HUES48 (cell line): ENCODE measurements at regions not wholly inside any gene's neighbourhood (a gene's known extent, or its start where the extent isn't known, plus 50 kb on each side); places are given as distances from the start of the nearest gene placed in this dataset.

Experiments used
- H3K27ac ChIP-seq: one replicate; pipeline ENCODE4 v1.7.0; 2013; ENCODE audit warnings: low read depth, low read length, inconsistent platforms
- H3K27me3 ChIP-seq: 2 replicates; pipeline ENCODE4 v1.6.1; 2013; ENCODE audit warnings: mild to moderate bottlenecking, low read length; ENCODE audit not compliant: control insufficient read depth, insufficient read depth
- H3K36me3 ChIP-seq: 2 replicates; pipeline ENCODE4 v1.6.1; 2013; ENCODE audit warnings: low read length; ENCODE audit not compliant: control insufficient read depth, insufficient read depth
- H3K4me1 ChIP-seq: 2 replicates; pipeline ENCODE4 v1.6.1; 2013; ENCODE audit warnings: mild to moderate bottlenecking, low read length; ENCODE audit not compliant: control insufficient read depth, insufficient read depth
- H3K4me3 ChIP-seq: 2 replicates; pipeline ENCODE4 v1.5.1; 2013; ENCODE audit warnings: mild to moderate bottlenecking, low read depth, low read length
- H3K9ac ChIP-seq: 2 replicates; pipeline ENCODE4 v1.6.1; 2013; ENCODE audit warnings: mild to moderate bottlenecking, low read depth, low read length, moderate library complexity
- H3K9me3 ChIP-seq: 2 replicates; pipeline ENCODE4 v1.6.1; 2013; ENCODE audit warnings: low read length; ENCODE audit not compliant: control insufficient read depth, insufficient read depth

DNA sequence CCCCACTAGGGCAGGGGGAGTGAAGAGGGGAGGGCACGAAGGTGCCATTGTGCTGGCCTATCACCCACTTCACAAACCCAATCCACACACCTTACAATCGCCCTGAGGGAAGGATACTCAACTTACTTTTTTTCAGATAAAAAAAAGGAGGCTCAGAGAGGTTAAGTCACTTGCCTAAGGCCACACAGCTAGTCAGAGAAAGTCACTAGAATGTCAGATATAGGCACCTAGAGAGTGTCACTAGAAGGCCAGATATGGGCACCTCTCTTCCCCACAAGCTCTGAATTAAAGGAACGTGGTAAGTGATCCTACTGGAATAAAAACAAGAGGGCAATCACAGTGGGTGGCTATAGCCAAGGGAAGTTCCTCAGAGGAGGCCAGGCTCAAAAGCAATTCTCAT lies 204.5 kb upstream of the ASIC2 start:
- no peak overlapping the region for H3K9ac ChIP-seq

DNA sequence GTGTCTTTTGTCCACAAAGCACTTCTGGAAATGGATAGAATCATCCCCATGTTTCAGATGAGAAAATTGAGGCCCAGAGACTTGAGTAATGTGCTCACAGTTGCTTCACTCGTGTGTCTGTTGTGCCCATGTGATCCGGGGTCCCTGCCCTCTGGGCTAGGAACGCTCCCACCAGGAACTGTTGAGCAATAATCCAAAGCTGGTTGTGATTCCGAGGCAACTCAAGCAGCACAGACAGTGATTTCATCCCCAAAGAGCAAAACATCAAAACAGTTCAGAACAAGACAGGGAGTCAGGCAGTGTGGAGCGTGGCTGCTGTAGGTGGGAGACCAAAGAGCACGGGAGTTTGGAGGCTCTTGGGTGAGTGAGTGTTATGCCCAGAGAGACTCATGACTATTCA lies 205.0 kb upstream of the ASIC2 start:
- Histone ChIP-seq H3K27ac (no peak overlapping the region), H3K9ac (no peak overlapping the region), H3K36me3 (no peaks in the 10 kb centered on the region), H3K9me3 (no peaks in the 10 kb centered on the region), H3K4me1 (no peaks in the 10 kb centered on the region), H3K4me3 (no peak overlapping the region), H3K27me3 (no peaks in the 10 kb centered on the region)

More for the DNA sequence above, 204.5 kb upstream of the ASIC2 start:
- no peak overlapping the region for H3K27ac ChIP-seq
- H3K36me3 ChIP-seq, result no peaks in the 10 kb centered on the region
- H3K4me1 ChIP-seq, result no peaks in the 10 kb centered on the region
- H3K27me3 ChIP-seq, result no peaks in the 10 kb centered on the region
- H3K9me3 ChIP-seq, result no peaks in the 10 kb centered on the region
- no peak overlapping the region for H3K4me3 ChIP-seq

DNA sequence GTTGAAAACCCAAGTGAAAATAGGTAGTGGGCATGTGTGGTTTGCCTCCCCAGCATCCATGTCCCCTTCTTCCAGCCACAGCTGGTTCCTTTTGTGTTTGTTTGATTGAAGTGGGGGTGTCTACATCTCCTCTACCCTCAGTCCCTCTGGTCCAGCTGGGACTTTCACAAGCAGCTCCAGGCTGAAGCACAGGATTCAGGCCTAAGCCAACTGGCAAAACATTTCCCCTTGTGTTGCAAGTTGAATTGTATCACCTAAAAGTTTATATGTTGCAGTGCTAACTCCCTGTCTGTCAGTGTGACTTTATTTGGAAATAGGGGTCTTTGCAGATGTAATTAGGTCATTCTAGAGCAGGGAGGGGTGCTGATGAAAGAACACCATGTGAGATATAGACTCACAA lies 205.9 kb upstream of the ASIC2 start:
- Histone ChIP-seq H3K9ac (no peak overlapping the region), H3K36me3 (no peaks in the 10 kb centered on the region), H3K9me3 (no peaks in the 10 kb centered on the region), H3K4me1 (no peaks in the 10 kb centered on the region), H3K4me3 (no peak overlapping the region), H3K27me3 (no peaks in the 10 kb centered on the region), H3K27ac (no peak overlapping the region)

DNA sequence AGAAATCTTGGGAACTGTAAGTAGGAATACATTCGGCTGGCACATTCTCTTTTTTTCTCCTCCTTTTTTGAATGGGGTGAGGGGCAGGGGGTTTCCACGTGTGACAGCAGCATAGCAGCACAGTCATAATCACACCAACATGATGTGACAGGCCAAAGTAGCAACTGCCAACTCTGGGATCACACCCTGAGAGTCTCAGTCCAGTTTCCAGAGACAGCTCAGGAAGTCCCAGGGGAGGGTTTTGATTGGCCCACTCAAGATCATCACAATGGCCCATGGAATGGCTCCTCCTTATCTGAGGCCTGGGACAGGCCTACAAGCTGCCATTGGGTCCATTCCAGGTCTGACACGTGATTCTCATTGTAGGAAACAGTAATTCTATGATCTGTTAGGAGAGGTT lies 207.1 kb upstream of the ASIC2 start:
- Histone ChIP-seq H3K27me3 (no peaks in the 10 kb centered on the region), H3K36me3 (no peaks in the 10 kb centered on the region), H3K27ac (no peak overlapping the region), H3K4me1 (no peaks in the 10 kb centered on the region), H3K4me3 (no peak overlapping the region), H3K9ac (no peak overlapping the region), H3K9me3 (no peaks in the 10 kb centered on the region)

DNA sequence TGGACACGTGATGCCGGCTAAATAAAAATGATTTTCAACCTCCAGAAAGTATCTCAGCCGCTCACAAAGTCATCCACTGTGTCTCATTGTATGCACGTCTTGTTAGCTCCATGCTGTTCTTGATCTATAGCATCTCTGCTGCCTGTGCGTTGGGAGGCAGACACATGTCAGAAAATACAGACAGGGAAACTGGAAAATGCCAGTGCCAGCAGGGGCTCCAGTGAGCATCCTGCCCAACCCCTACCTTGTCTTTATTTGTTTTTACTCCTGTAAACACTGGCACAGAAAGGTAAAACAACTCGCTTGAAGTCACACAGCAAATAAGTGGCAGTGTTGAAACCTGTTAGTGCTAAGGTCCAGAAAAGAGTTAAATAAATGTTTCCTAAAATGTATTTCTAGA lies 208.1 kb upstream of the ASIC2 start:
- H3K9ac ChIP-seq, result no peak overlapping the region
- no peaks in the 10 kb centered on the region for H3K36me3 ChIP-seq
- no peaks in the 10 kb centered on the region for H3K4me1 ChIP-seq
- H3K9me3 ChIP-seq, result no peaks in the 10 kb centered on the region
- no peak overlapping the region for H3K4me3 ChIP-seq
- H3K27ac ChIP-seq, result no peak overlapping the region
- H3K27me3 ChIP-seq, result no peaks in the 10 kb centered on the region

DNA sequence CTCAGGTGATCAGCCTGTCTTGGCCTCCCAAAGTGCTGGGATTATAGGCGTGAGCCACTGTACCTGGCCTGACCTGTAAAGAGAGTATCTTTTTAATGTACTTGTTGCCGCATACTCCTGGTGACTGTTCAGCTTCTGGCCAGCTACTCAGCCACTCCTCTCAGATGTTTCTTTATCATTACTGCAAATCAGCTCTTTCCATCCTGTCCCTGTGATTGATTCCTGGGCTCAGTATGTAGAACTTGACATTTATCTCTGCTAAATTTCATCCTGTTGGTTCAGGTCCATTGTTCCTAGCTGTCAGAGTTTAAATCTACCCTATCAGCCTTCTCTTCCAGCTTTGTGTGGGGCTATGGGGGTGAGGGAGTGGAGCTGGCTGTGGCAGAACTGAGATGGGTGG lies 211.5 kb upstream of the ASIC2 start:
- Histone ChIP-seq H3K9me3 (no peaks in the 10 kb centered on the region), H3K4me1 (no peaks in the 10 kb centered on the region), H3K4me3 (no peak overlapping the region), H3K27me3 (no peaks in the 10 kb centered on the region), H3K27ac (no peak overlapping the region), H3K36me3 (no peaks in the 10 kb centered on the region), H3K9ac (no peak overlapping the region)

DNA sequence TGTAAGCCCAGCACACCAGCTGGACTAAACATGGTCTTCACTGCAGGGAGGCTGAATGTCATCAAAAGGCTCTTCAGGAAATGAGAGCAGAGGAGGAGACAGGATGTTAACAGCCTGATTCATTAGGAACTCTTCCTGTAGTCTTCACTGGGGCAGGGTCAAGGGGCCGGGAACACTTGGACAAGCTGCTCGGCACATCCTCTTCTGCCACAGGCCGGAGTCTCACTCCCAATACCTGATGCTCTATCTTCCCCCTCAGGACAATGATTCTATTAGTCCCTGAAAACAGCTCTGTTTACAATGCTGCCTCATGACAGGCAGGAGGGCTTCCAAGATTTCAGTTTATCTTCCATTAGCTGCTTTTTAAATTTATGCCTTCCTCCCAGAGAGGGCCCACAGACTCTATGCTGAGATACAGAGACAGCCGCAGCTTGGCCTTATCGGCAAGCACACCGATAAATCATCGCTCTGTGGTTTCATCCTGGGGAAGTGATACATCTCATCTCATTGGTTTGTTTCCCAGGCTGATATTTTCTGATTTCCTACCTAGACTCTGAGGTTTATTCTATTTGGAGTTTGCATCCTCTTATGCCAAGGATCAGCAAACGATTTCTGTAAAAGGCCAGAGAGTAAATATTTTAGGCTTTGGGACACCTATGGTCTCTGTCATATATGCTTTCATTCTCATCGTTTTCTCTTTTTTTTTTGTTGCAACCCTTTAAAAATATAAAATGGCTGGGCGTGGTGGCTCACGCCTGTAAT lies 214.0 kb upstream of the ASIC2 start:
- H3K9ac ChIP-seq, result no peak overlapping the region
- H3K9me3 ChIP-seq, result no peaks in the 10 kb centered on the region
- no peaks in the 10 kb centered on the region for H3K36me3 ChIP-seq
- H3K4me3 ChIP-seq, result no peak overlapping the region
- no peaks in the 10 kb centered on the region for H3K27me3 ChIP-seq
- no peak overlapping the region for H3K27ac ChIP-seq
- no peaks in the 10 kb centered on the region for H3K4me1 ChIP-seq

DNA sequence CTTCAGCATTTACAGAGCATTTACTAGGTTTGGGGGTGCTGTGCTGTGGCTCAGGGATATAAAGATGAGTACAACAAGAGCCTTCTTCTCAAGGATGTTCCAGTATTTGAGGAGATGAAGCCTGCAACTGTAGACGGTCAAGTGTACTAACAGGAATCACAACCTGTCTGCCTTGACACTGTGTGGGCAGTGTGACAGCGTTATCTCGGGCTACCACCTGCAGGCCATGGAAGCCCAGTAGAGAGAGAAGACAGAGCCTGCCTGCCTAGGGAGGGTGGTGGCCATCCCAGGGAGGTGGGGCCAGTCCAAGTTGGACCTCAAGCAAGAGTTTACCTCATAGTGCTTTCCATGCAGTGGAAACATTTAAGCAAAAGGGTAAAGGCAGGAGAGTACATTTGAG lies 215.1 kb upstream of the ASIC2 start:
- Histone ChIP-seq H3K36me3 (no peaks in the 10 kb centered on the region), H3K4me3 (no peak overlapping the region), H3K27me3 (no peaks in the 10 kb centered on the region), H3K9ac (no peak overlapping the region), H3K4me1 (no peaks in the 10 kb centered on the region), H3K27ac (no peak overlapping the region), H3K9me3 (no peaks in the 10 kb centered on the region)

DNA sequence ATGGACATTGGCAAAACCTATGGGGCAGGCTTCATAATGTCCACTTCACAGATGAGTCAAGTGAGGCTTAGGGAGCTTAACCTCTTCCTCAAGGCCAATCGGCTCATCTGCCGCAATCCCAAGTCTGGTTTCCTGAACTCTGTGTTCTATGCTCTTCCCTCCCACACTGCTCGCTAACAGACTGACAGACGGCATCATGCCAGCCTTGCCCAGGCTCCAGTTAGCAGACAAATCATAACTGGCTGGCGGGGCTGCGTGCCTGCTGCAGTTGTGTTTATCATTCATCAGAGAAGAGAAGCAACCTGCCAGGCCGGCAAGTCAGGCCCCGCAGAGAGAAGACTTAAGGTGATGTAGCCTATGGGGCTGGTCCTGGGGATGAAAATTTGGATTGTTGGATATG lies 216.2 kb upstream of the ASIC2 start:
- no peaks in the 10 kb centered on the region for H3K36me3 ChIP-seq
- H3K27me3 ChIP-seq, result no peaks in the 10 kb centered on the region
- no peaks in the 10 kb centered on the region for H3K9me3 ChIP-seq
- no peak overlapping the region for H3K27ac ChIP-seq
- no peaks in the 10 kb centered on the region for H3K4me1 ChIP-seq
- H3K9ac ChIP-seq, result no peak overlapping the region
- H3K4me3 ChIP-seq, result no peak overlapping the region

DNA sequence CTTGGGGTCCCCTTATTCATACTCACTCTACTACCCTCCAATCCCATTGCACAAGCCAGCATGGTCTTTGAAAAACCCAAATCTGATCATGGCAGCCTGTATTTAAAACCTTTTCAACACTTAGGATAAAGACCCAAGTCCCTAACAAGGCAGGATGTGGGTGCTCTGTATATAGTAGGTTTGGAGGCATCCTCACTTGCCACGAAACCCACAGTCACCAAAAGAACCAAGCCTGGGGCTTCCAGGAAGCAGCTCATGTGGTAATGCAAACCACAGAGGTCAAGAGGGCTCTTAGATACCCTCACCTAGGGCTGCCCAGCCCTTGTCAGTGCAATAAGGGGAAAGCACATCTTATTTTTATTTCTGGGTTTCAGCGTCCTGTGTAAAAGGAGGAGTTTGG lies 218.6 kb upstream of the ASIC2 start:
- no peak overlapping the region for H3K27ac ChIP-seq
- no peak overlapping the region for H3K9ac ChIP-seq
- no peak overlapping the region for H3K4me3 ChIP-seq
- no peaks in the 10 kb centered on the region for H3K4me1 ChIP-seq
- no peaks in the 10 kb centered on the region for H3K36me3 ChIP-seq
- H3K9me3 ChIP-seq, result no peaks in the 10 kb centered on the region
- no peaks in the 10 kb centered on the region for H3K27me3 ChIP-seq

DNA sequence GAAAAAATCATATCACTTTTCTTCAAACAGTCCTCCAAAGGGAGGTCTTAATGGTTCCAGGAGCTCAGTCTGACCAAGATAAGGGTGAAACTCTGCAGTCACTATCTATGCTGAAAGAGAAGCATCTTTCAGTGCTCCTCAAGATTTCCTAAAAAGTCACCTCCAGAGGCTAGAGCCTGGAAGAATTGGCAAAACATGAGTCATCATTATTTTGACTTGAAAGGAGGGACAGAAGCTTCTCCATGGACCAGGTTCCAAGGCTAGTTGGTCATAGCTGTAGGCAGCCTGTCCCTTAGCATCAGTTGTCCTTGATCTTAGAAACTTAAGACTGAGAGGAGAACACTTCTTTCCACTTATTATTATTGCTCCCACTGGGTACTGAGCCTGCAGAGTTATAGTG lies 219.0 kb upstream of the ASIC2 start:
- H3K27me3 ChIP-seq, result no peaks in the 10 kb centered on the region
- H3K27ac ChIP-seq, result no peak overlapping the region
- H3K9ac ChIP-seq, result no peak overlapping the region
- no peaks in the 10 kb centered on the region for H3K36me3 ChIP-seq
- H3K4me1 ChIP-seq, result no peaks in the 10 kb centered on the region
- H3K9me3 ChIP-seq, result no peaks in the 10 kb centered on the region
- H3K4me3 ChIP-seq, result no peak overlapping the region
